Osteocyte (in vitro differentiated cells): ENCODE measurements at regions not wholly inside any gene's neighbourhood (a gene's known extent, or its start where the extent isn't known, plus 50 kb on each side); places are given as distances from the start of the nearest gene placed in this dataset.

Source experiments
- DNase-seq: peaks from one replicate; pipeline ENCODE4 v3.0.0; 2021; ENCODE audit warnings: mixed read lengths; ENCODE audit not compliant: unreplicated experiment; ENCODE audit errors: extremely low spot score
- H3K27ac Mint-ChIP-seq: one replicate; pipeline ENCODE4 v1.8.0; 2021; ENCODE audit warnings: mild to moderate bottlenecking, mixed read lengths; ENCODE audit not compliant: unreplicated experiment
- H3K27me3 Mint-ChIP-seq: one replicate; pipeline ENCODE4 v1.8.0; 2021; ENCODE audit warnings: mixed read lengths; ENCODE audit not compliant: unreplicated experiment
- H3K36me3 Mint-ChIP-seq: one replicate; pipeline ENCODE4 v1.8.0; 2021; ENCODE audit warnings: mixed read lengths; ENCODE audit not compliant: unreplicated experiment
- H3K4me1 Mint-ChIP-seq: one replicate; pipeline ENCODE4 v1.8.0; 2021; ENCODE audit warnings: mixed read lengths; ENCODE audit not compliant: unreplicated experiment
- H3K4me3 Mint-ChIP-seq: one replicate; pipeline ENCODE4 v1.8.0; 2021; ENCODE audit warnings: mild to moderate bottlenecking, moderate library complexity, mixed read lengths; ENCODE audit not compliant: unreplicated experiment
- H3K9me3 Mint-ChIP-seq: one replicate; pipeline ENCODE4 v1.8.0; 2021; ENCODE audit warnings: mixed read lengths; ENCODE audit not compliant: unreplicated experiment
- CTCF ChIP-seq: fragments of 200-600 bp; sonication (generic); IDR thresholded peaks from 2 replicates; pipeline ENCODE4 v1.5.0; 2021; ENCODE audit warnings: antibody characterized with exemption, mild to moderate bottlenecking, moderate library complexity

GRCh38 chr12:83210933-83211332 lies 524.2 kb downstream of the TMTC2 start:
- TF ChIP-seq CTCF, result no peak
- DNase-seq, result no peak
- Mint-ChIP-seq H3K9me3 (no peaks in the 10 kb centered on the region), H3K27ac (no peak overlapping the region), H3K4me3 (no peak overlapping the region), H3K36me3 (no peaks in the 10 kb centered on the region), H3K27me3 (peaks cover 21% of the 10 kb centered on the region), H3K4me1 (no peaks in the 10 kb centered on the region)

- peaks cover 21% of the 10 kb centered on the region for H3K27me3 Mint-ChIP-seq
- DNase-seq, result no peak
- H3K4me3 Mint-ChIP-seq, result no peak overlapping the region
- no peaks in the 10 kb centered on the region for H3K4me1 Mint-ChIP-seq
- no peak for TF ChIP-seq CTCF
- no peaks in the 10 kb centered on the region for H3K9me3 Mint-ChIP-seq
- no peak overlapping the region for H3K27ac Mint-ChIP-seq
- H3K36me3 Mint-ChIP-seq, result no peaks in the 10 kb centered on the region
These were observed 512.4 kb downstream of the TMTC2 start for GRCh38 chr12:83199069-83199468.

GRCh38 chr12:83198291-83199015 lies 511.7 kb downstream of the TMTC2 start:
- no peak for DNase-seq
- H3K27ac Mint-ChIP-seq, result no peak overlapping the region
- H3K4me3 Mint-ChIP-seq, result no peak overlapping the region

GRCh38 chr12:83197483-83197914 lies 510.8 kb downstream of the TMTC2 start:
- Mint-ChIP-seq H3K4me3 (no peak overlapping the region), H3K9me3 (no peaks in the 10 kb centered on the region), H3K27me3 (peaks cover 20% of the 10 kb centered on the region), H3K4me1 (no peaks in the 10 kb centered on the region), H3K36me3 (no peaks in the 10 kb centered on the region), H3K27ac (no peak overlapping the region)
- DNase-seq, result no peak
- no peak for TF ChIP-seq CTCF

More at GRCh38 chr12:83198291-83199015, 511.7 kb downstream of the TMTC2 start:
- Mint-ChIP-seq H3K36me3 (no peaks in the 10 kb centered on the region), H3K9me3 (no peaks in the 10 kb centered on the region), H3K27me3 (peaks cover 20% of the 10 kb centered on the region), H3K4me1 (no peaks in the 10 kb centered on the region)
- TF ChIP-seq CTCF, result no peak

GRCh38 chr12:83196694-83197350 lies 510.1 kb downstream of the TMTC2 start:
- peaks cover 4% of the 10 kb centered on the region for H3K9me3 Mint-ChIP-seq
- H3K27ac Mint-ChIP-seq, result no peak overlapping the region
- no peak overlapping the region for H3K4me3 Mint-ChIP-seq
- no peak for TF ChIP-seq CTCF
- peaks cover 22% of the 10 kb centered on the region for H3K27me3 Mint-ChIP-seq
- no peaks in the 10 kb centered on the region for H3K4me1 Mint-ChIP-seq
- H3K36me3 Mint-ChIP-seq, result no peaks in the 10 kb centered on the region
- no peak for DNase-seq
